ENCODE measurements at regions not wholly inside any gene's neighbourhood (a gene's known extent, or its start where the extent isn't known, plus 50 kb on each side); places are given as distances from the start of the nearest gene placed in this dataset.

- H3K36me3 ChIP-seq = no peaks in the 10 kb centered on the region
- no peak overlapping the region for H3K4me3 ChIP-seq
- H3K4me1 ChIP-seq = no peaks in the 10 kb centered on the region
- H3K27ac ChIP-seq = no peak overlapping the region
- no peaks in the 10 kb centered on the region for H3K27me3 ChIP-seq
- no peak for DNase-seq (ENCODE audit: low spot score in 2 of 2)
- WGBS = 68% methylated on average over 5 of the region's 5 CpGs
- no peak for TF ChIP-seq EP300 (IDR thresholded peaks at IDR 0.05)
- TF ChIP-seq, protein P1, sequence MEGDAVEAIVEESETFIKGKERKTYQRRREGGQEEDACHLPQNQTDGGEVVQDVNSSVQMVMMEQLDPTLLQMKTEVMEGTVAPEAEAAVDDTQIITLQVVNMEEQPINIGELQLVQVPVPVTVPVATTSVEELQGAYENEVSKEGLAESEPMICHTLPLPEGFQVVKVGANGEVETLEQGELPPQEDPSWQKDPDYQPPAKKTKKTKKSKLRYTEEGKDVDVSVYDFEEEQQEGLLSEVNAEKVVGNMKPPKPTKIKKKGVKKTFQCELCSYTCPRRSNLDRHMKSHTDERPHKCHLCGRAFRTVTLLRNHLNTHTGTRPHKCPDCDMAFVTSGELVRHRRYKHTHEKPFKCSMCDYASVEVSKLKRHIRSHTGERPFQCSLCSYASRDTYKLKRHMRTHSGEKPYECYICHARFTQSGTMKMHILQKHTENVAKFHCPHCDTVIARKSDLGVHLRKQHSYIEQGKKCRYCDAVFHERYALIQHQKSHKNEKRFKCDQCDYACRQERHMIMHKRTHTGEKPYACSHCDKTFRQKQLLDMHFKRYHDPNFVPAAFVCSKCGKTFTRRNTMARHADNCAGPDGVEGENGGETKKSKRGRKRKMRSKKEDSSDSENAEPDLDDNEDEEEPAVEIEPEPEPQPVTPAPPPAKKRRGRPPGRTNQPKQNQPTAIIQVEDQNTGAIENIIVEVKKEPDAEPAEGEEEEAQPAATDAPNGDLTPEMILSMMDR (IDR thresholded peaks at IDR 0.05) = no peak
- no peak for TF ChIP-seq POLR2A (IDR thresholded peaks at IDR 0.05)
- TF ChIP-seq POLR2AphosphoS5 (IDR thresholded peaks at IDR 0.05) = no peak
- H3K9me3 ChIP-seq = no peaks in the 10 kb centered on the region
These were observed 260.0 kb upstream of the NRXN1 start for GRCh38 chr2:51291762-51292551.

GRCh38 chr2:51290725-51291124 is 258.8 kb upstream of the NRXN1 start:
- WGBS = 72% methylated on average over 2 of the region's 2 CpGs
- Histone ChIP-seq H3K27ac (no peak overlapping the region), H3K36me3 (no peaks in the 10 kb centered on the region), H3K4me3 (no peak overlapping the region), H3K9me3 (no peaks in the 10 kb centered on the region), H3K4me1 (no peaks in the 10 kb centered on the region), H3K27me3 (no peaks in the 10 kb centered on the region)
- DNase-seq (ENCODE audit: low spot score in 2 of 2) = no peak
- TF ChIP-seq EP300 (IDR thresholded peaks at IDR 0.05) = no peak
- TF ChIP-seq, protein P1 (IDR thresholded peaks at IDR 0.05) = no peak

DNA sequence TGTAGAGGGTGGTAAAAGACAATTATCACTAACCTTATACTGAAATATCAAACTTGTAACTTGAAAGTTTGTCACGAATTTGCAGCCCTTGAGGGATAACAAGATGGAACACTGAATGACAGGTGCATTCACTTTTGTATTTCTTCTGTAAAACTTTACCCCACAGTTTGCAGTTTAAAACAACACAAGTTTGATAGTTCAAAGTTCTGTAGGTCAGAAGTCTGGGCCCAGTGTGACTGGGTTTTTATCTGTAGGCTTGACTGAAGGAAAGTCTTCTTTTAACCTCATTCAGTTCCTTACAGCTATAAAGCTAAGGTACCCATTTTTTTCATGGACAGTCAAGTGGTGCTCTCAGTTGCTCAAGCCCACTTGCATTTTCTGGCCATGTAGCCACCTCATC is 257.1 kb upstream of the NRXN1 start:
- no peak for DNase-seq (ENCODE audit: low spot score in 2 of 2)
- Histone ChIP-seq H3K27ac (no peak overlapping the region), H3K36me3 (no peaks in the 10 kb centered on the region), H3K4me3 (no peak overlapping the region), H3K27me3 (no peaks in the 10 kb centered on the region), H3K9me3 (no peaks in the 10 kb centered on the region), H3K4me1 (no peaks in the 10 kb centered on the region)
- 67% methylated on average over 1 of the region's 1 CpG for WGBS
- TF ChIP-seq POLR2A (IDR thresholded peaks at IDR 0.05) (no peak), POLR2AphosphoS5 (IDR thresholded peaks at IDR 0.05) (no peak), EP300 (IDR thresholded peaks at IDR 0.05) (no peak)
- TF ChIP-seq, protein P1 (IDR thresholded peaks at IDR 0.05) = no peak

DNA sequence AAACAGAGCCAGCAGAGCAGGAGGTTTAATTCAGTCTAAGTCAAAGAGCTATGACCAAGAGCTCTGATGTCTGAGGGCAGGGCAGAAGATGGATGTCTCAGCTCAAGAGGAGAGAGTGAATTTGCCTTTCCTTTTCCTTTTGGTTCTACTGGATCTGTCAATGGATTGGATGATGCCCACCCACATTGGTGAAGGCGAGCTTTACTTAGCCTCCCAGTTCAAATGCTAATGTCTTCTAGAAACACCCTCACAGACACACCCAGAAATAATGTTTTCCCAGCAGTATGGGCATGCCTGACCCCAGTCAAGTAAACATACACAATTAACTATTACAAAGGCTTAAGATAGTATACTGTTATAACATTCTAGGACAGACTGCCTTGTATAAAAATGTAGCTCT is 236.3 kb upstream of the NRXN1 start:
- no peaks in the 10 kb centered on the region for H3K9me3 ChIP-seq
- DNase-seq (ENCODE audit: low spot score in 2 of 2) = no peak
- no peaks in the 10 kb centered on the region for H3K27me3 ChIP-seq
- TF ChIP-seq POLR2A (IDR thresholded peaks at IDR 0.05) (no peak), EP300 (IDR thresholded peaks at IDR 0.05) (no peak), POLR2AphosphoS5 (IDR thresholded peaks at IDR 0.05) (no peak)
- TF ChIP-seq, protein P1 (IDR thresholded peaks at IDR 0.05) = no peak
- H3K4me1 ChIP-seq = no peaks in the 10 kb centered on the region
- H3K36me3 ChIP-seq = no peaks in the 10 kb centered on the region
- no peak overlapping the region for H3K4me3 ChIP-seq
- WGBS = 75% methylated on average over 1 of the region's 1 CpG
- H3K27ac ChIP-seq = no peak overlapping the region

DNA sequence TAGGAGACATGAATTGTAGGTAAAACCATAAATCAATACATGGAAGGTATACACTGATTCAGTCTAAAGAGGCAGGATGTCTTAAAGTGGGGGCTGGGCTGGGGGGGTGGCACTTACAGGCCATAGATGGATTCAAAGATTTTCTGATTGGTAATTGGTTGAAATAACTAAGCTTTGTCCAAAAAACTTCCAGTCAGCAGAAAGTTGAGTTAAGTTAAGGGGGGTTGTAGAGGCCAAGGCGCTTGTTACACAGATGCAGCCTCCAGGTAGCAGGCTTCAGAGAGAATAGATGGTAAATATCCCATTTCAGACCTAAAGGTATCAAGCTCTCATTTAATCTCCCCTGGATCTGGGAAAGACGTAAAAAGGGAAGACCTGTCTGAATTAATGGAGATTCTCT is 233.6 kb upstream of the NRXN1 start:
- no peak for DNase-seq (ENCODE audit: low spot score in 2 of 2)
- no peaks in the 10 kb centered on the region for H3K36me3 ChIP-seq
- H3K27ac ChIP-seq = no peak overlapping the region
- H3K27me3 ChIP-seq = no peaks in the 10 kb centered on the region
- no peaks in the 10 kb centered on the region for H3K4me1 ChIP-seq
- no peak for TF ChIP-seq POLR2A (IDR thresholded peaks at IDR 0.05)
- TF ChIP-seq, protein P1 (IDR thresholded peaks at IDR 0.05) = no peak
- no peak for TF ChIP-seq POLR2AphosphoS5 (IDR thresholded peaks at IDR 0.05)
- no peak for TF ChIP-seq EP300 (IDR thresholded peaks at IDR 0.05)
- no peaks in the 10 kb centered on the region for H3K9me3 ChIP-seq
- no peak overlapping the region for H3K4me3 ChIP-seq
- 92% methylated on average over 2 of the region's 2 CpGs for WGBS

Measured in suprapubic skin (tissue), 4 donors.